Sigmoid colon (tissue), 6 donors: ENCODE measurements at regions not wholly inside any gene's neighbourhood (a gene's known extent, or its start where the extent isn't known, plus 50 kb on each side); places are given as distances from the start of the nearest gene placed in this dataset.

Source experiments
- DNase-seq: peaks from one replicate; pipeline ENCODE4 v3.0.0-alpha.2; 2019
- H3K27ac ChIP-seq, 4 donors: fragments of 200-600 bp; sonication (generic); one replicate each; pipeline ENCODE4 v1.5.1; 2016 to 2019; ENCODE audit warnings: mild to moderate bottlenecking in 1 of 4
- H3K27me3 ChIP-seq, 3 donors: fragments of 200-600 bp; sonication (generic); one replicate each; pipeline ENCODE4 v1.5.1; 2019; ENCODE audit warnings: mild to moderate bottlenecking in 1 of 3
- H3K36me3 ChIP-seq, 4 donors: fragments of 200-600 bp; sonication (generic); one replicate each; pipeline ENCODE4 v1.5.1; 2016 to 2019
- H3K4me1 ChIP-seq, 4 donors: fragments of 200-600 bp; sonication (generic); one replicate each; pipeline ENCODE4 v1.5.1; 2017 to 2019
- H3K4me3 ChIP-seq, 4 donors: fragments of 200-600 bp; sonication (generic); one replicate each; pipeline ENCODE4 v1.5.1; 2017 to 2019; ENCODE audit warnings: mild to moderate bottlenecking in 2 of 4, moderate library complexity in 1 of 4
- H3K9me3 ChIP-seq, 4 donors: fragments of 200-600 bp in 3 of 4; sonication (generic) in 3 of 4; one replicate each; pipeline versions ENCODE4 v1.5.1 to v1.6.1; 2013 to 2019
- CTCF ChIP-seq, 4 experiments: fragments of 450-650 bp in 3 of 4; fragments of 200-600 bp in 1 of 4; IDR thresholded peaks; one replicate each; pipeline ENCODE4 v1.5.1; 2016 to 2019; ENCODE audit warnings: antibody characterized with exemption in 4 of 4, mild to moderate bottlenecking in 3 of 4, moderate library complexity in 2 of 4
- EP300 ChIP-seq, 4 donors: sonication (generic); formaldehyde crosslinking; IDR thresholded peaks; one replicate each; pipeline ENCODE4 v1.6.1; 2017; ENCODE audit warnings: antibody characterized with exemption in 4 of 4
- POLR2A ChIP-seq, 2 donors: fragments of 450-650 bp; IDR thresholded peaks; one replicate each; pipeline ENCODE4 v1.6.1; 2016; ENCODE audit warnings: antibody characterized with exemption in 2 of 2, mild to moderate bottlenecking in 2 of 2, moderate library complexity in 2 of 2
- POLR2AphosphoS5 ChIP-seq, 4 donors: sonication (generic); formaldehyde crosslinking; IDR thresholded peaks; one replicate each; pipeline ENCODE4 v1.6.1; 2017; ENCODE audit warnings: antibody characterized with exemption in 4 of 4
- WGBS, 2 donors: extraction: QIAGEN DNeasy Blood & Tissue Kit; methylation state at CpG; one replicate each; pipeline ENCODE4 v1.1.7; 2013; 5-methylcytosine and 5-hydroxymethylcytosine counted together
- intact Hi-C: fragments of 100-400 bp; cut with DNase I; formaldehyde crosslinking; loops from one replicate; pipeline ENCODE4 v1.15.1; 2023
- donor health status: healthy with polysubstance abuse.
- donor health status: healthy.

GRCh38 chr20:60884277-60884676 lies 367.8 kb upstream of the CDH4 start:
- intact Hi-C loops: no loop called here
- no peaks in the 10 kb centered on the region for H3K36me3 ChIP-seq
- 92 to 93% methylated on average over 3 of the region's 3 CpGs for WGBS, 2 donors

GRCh38 chr20:60888771-60889170 lies 363.3 kb upstream of the CDH4 start:
- Histone ChIP-seq H3K27ac (no peak overlapping the region), H3K4me1 (no peaks in the 10 kb centered on the region), H3K9me3 (no peaks in the 10 kb centered on the region), H3K36me3 (no peaks in the 10 kb centered on the region), H3K4me3 (no peak overlapping the region), H3K27me3 (no peaks in the 10 kb centered on the region)
- WGBS, 2 donors: 72 to 84% methylated on average over 8 of the region's 8 CpGs
- DNase-seq: no peak
- TF ChIP-seq POLR2AphosphoS5 (IDR thresholded peaks at IDR 0.05) (no peak), CTCF (IDR thresholded peaks at IDR 0.05) (no peak), EP300 (IDR thresholded peaks at IDR 0.05) (no peak), POLR2A (IDR thresholded peaks at IDR 0.05) (no peak)
- intact Hi-C loops: no loop called here

More at GRCh38 chr20:60884277-60884676, 367.8 kb upstream of the CDH4 start:
- H3K27me3 ChIP-seq: no peaks in the 10 kb centered on the region
- H3K9me3 ChIP-seq: peaks cover 0 to 3% (median 0%) of the 10 kb centered on the region in 4 donors
- no peak for TF ChIP-seq POLR2A (IDR thresholded peaks at IDR 0.05)
- no peak for TF ChIP-seq EP300 (IDR thresholded peaks at IDR 0.05)
- no peak for TF ChIP-seq CTCF (IDR thresholded peaks at IDR 0.05)
- no peak for TF ChIP-seq POLR2AphosphoS5 (IDR thresholded peaks at IDR 0.05)
- H3K4me1 ChIP-seq: no peaks in the 10 kb centered on the region
- no peak overlapping the region for H3K27ac ChIP-seq
- no peak overlapping the region for H3K4me3 ChIP-seq
- DNase-seq: no peak

- Histone ChIP-seq H3K27ac (no peak overlapping the region), H3K27me3 (no peaks in the 10 kb centered on the region), H3K36me3 (no peaks in the 10 kb centered on the region), H3K4me3 (no peak overlapping the region), H3K4me1 (no peaks in the 10 kb centered on the region), H3K9me3 (no peaks in the 10 kb centered on the region)
- 66 to 79% methylated on average over 3 of the region's 3 CpGs for whole genome bisulfite sequencing, 2 donors
- no peak for DNase-seq
- intact Hi-C loops: no loop called here
- no peak for TF ChIP-seq POLR2A (IDR thresholded peaks at IDR 0.05)
Measured at GRCh38 chr20:60892095-60892813, 359.8 kb upstream of the CDH4 start.

GRCh38 chr20:60894091-60894490 lies 358.0 kb upstream of the CDH4 start:
- H3K9me3 ChIP-seq: no peaks in the 10 kb centered on the region
- no peaks in the 10 kb centered on the region for H3K27me3 ChIP-seq
- H3K4me3 ChIP-seq: no peak overlapping the region
- no peaks in the 10 kb centered on the region for H3K4me1 ChIP-seq
- WGBS, 2 donors: 82 to 85% methylated on average over 5 of the region's 5 CpGs
- DNase-seq: no peak
- TF ChIP-seq CTCF (IDR thresholded peaks at IDR 0.05) (no peak), EP300 (IDR thresholded peaks at IDR 0.05) (no peak), POLR2AphosphoS5 (IDR thresholded peaks at IDR 0.05) (no peak), POLR2A (IDR thresholded peaks at IDR 0.05) (no peak)
- H3K36me3 ChIP-seq: no peaks in the 10 kb centered on the region
- no peak overlapping the region for H3K27ac ChIP-seq
- intact Hi-C loops: no loop called here

DNA sequence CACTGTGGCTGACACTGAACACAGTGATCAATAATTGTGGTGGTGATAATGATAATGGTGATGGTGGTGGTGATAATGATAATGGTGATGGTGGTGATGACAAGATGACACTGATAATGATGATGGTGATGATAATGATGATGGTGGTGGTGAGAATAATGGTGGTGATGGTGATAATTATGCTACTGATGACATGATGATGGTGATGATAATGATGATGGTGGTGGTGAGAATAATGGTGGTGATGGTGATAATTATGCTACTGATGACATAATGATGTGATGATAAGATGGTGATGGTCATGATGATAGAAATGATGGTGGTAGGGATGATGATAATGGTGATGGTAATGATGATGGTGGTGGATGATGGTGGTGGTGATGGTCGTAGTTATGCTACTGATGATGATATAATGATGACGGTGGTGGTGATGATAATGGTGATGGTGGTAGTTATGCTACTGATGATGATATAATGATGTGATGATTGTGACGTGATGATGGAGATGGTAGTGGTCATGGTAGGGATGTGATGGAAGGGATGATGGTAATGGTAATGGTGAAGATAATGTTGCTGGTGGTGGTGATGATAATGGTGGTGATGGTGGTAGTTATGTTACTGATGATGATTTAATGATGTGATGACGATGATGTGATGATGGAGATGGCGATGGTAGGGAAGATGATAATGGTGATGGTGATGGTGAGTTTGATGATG lies 356.5 kb upstream of the CDH4 start:
- no peaks in the 10 kb centered on the region for H3K9me3 ChIP-seq
- H3K4me1 ChIP-seq: no peaks in the 10 kb centered on the region
- no peak overlapping the region for H3K27ac ChIP-seq
- H3K27me3 ChIP-seq: no peaks in the 10 kb centered on the region
- no peak overlapping the region for H3K4me3 ChIP-seq
- WGBS, 2 donors: 90 to 92% methylated on average over 5 of the region's 5 CpGs
- DNase-seq: no peak
- intact Hi-C loops: no loop called here
- H3K36me3 ChIP-seq: no peaks in the 10 kb centered on the region
- no peak for TF ChIP-seq CTCF (IDR thresholded peaks at IDR 0.05)
- TF ChIP-seq EP300 (IDR thresholded peaks at IDR 0.05): no peak
- TF ChIP-seq POLR2A (IDR thresholded peaks at IDR 0.05): no peak
- TF ChIP-seq POLR2AphosphoS5 (IDR thresholded peaks at IDR 0.05): no peak
